SK-N-SH (cell line): ENCODE measurements at regions not wholly inside any gene's neighbourhood (a gene's known extent, or its start where the extent isn't known, plus 50 kb on each side); places are given as distances from the start of the nearest gene placed in this dataset.

Experiments
- CTCF ChIP-seq: fragments of 200-600 bp; sonication (generic); IDR thresholded peaks from 2 replicates; pipeline ENCODE4 v1.6.1; 2017; ENCODE audit warnings: antibody characterized with exemption, mild to moderate bottlenecking, moderate library complexity
- ELF1 ChIP-seq: IDR thresholded peaks from 2 replicates; pipeline ENCODE4 v1.4.0; 2012
- EP300 ChIP-seq, 2 experiments: IDR thresholded peaks; 2 replicates each; pipeline versions ENCODE4 v1.4.0 to v1.6.1; 2012; ENCODE audit warnings: borderline replicate concordance in 1 of 2, low read depth in 1 of 2, low read length in 1 of 2
- EZH2phosphoT487 ChIP-seq: fragments of 200-600 bp; sonication (generic); IDR thresholded peaks from 2 replicates; pipeline ENCODE4 v1.6.1; 2017; ENCODE audit warnings: low read depth, mixed run types, mild to moderate bottlenecking, antibody characterized with exemption, moderate library complexity, borderline replicate concordance
- FOXM1 ChIP-seq: IDR thresholded peaks from 2 replicates; pipeline ENCODE4 v1.4.0; 2012; ENCODE audit warnings: low read depth, mild to moderate bottlenecking
- GABPA ChIP-seq: IDR thresholded peaks from 2 replicates; pipeline ENCODE4 v1.4.0; 2012; ENCODE audit warnings: low read depth, mild to moderate bottlenecking
- GATA2 ChIP-seq: sonication (generic); formaldehyde crosslinking; IDR thresholded peaks from 2 replicates; pipeline ENCODE4 v1.5.0; 2020; ENCODE audit warnings: mild to moderate bottlenecking, missing genetic modification reagents
- NRF1 ChIP-seq: IDR thresholded peaks from 2 replicates; pipeline ENCODE4 v1.6.1; 2012; ENCODE audit warnings: low read depth, mild to moderate bottlenecking, low read length
- RAD21 ChIP-seq: IDR thresholded peaks from 2 replicates; pipeline ENCODE4 v1.6.1; 2012; ENCODE audit warnings: mild to moderate bottlenecking, low read length

- no peak for TF ChIP-seq GATA2
- no peak for TF ChIP-seq EP300 (IDR thresholded peaks at IDR 0.05; ENCODE audit: borderline replicate concordance in 1 of 2, low read depth in 1 of 2, low read length in 1 of 2)
- no peak for TF ChIP-seq NRF1
- no peak for TF ChIP-seq CTCF
- TF ChIP-seq RAD21, result no peak
- no peak for TF ChIP-seq EZH2phosphoT487
- TF ChIP-seq GABPA, result no peak
- no peak for TF ChIP-seq ELF1
- TF ChIP-seq FOXM1, result no peak
These were observed 249.1 kb downstream of the ADGRD1 start for GRCh38 chr12:131202592-131203378.
